ENCODE measurements at regions not wholly inside any gene's neighbourhood (a gene's known extent, or its start where the extent isn't known, plus 50 kb on each side); places are given as distances from the start of the nearest gene placed in this dataset.
"Not testable (repeated sequence)": the region's sequence is repeated elsewhere in the genome, so short reads cannot be mapped to it uniquely, and the experiment has no call there.

DNA sequence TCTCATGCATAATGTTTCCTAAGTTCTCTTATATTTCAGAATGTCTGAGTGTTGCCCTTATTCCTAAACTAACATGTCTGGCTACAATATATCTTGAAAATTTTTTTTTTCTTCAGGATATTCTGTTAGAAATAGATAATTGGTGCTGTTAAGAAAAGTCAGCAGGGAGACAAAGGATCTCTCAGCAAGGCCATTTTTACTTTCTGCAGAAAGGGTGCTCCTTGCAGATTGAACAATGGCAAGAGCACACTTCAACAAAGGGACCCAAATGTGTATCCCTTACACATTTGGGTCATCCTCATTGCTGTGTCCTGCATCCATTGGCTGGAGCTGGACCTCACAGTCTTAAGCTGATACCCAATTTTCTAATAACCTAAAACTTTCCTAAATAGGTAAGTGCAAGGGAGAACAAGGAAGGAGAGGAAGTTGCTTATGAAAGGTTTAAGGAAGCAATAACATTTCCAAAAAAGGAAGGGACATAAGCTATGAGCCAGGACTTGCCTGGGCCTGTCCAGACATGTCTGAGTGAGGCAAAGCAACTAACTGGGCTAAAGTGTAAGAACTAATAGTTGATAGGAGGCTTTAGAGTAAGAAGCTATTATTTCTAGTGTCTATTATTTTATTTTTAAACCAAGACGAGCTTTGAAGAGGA lies 429.6 kb downstream of the BCKDHB start:
- Histone ChIP-seq H3K9me3 (ENCODE audit: control insufficient read depth, insufficient read depth, low read length) (peaks cover 3% of the 10 kb centered on the region), H3K4me3 (ENCODE audit: low read depth, low read length) (no peak overlapping the region), H3K4me1 (ENCODE audit: control insufficient read depth, insufficient read depth, low read length) (no peaks in the 10 kb centered on the region), H3K9ac (ENCODE audit: low read depth, low read length) (no peak overlapping the region), H3K36me3 (ENCODE audit: control insufficient read depth, insufficient read depth, low read length) (no peaks in the 10 kb centered on the region), H3K27me3 (ENCODE audit: control insufficient read depth, insufficient read depth, low read length) (no peaks in the 10 kb centered on the region)

- no peak overlapping the region for H3K9ac ChIP-seq (ENCODE audit: low read depth, low read length)
- peaks cover 3% of the 10 kb centered on the region for H3K9me3 ChIP-seq (ENCODE audit: control insufficient read depth, insufficient read depth, low read length)
- no peaks in the 10 kb centered on the region for H3K27me3 ChIP-seq (ENCODE audit: control insufficient read depth, insufficient read depth, low read length)
- H3K36me3 ChIP-seq (ENCODE audit: control insufficient read depth, insufficient read depth, low read length): no peaks in the 10 kb centered on the region
- no peak overlapping the region for H3K4me3 ChIP-seq (ENCODE audit: low read depth, low read length)
- H3K4me1 ChIP-seq (ENCODE audit: control insufficient read depth, insufficient read depth, low read length): no peaks in the 10 kb centered on the region
Observed at GRCh38 chr6:80531681-80532619, 425.5 kb downstream of the BCKDHB start.

DNA sequence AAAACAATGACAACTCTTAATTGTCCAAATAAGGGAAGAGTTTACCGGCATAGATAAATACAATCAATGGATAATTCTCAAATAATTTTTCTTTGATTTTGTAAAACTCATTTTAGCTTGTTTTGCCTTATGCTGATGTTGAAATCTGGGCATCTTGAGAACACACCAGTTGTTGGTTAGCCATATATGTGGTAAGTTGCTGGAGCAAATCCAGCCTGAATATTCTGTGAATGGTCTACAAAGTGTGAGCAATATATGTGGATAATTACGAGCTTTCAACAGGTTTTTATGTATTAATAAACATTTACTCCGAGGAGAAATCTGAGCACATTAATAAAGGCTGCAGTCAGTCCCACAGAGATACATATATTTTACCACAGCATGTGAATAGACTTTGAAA lies 423.6 kb downstream of the BCKDHB start:
- no peaks in the 10 kb centered on the region for H3K27me3 ChIP-seq (ENCODE audit: control insufficient read depth, insufficient read depth, low read length)
- no peak overlapping the region for H3K4me3 ChIP-seq (ENCODE audit: low read depth, low read length)
- no peaks in the 10 kb centered on the region for H3K9me3 ChIP-seq (ENCODE audit: control insufficient read depth, insufficient read depth, low read length)
- H3K36me3 ChIP-seq (ENCODE audit: control insufficient read depth, insufficient read depth, low read length): no peaks in the 10 kb centered on the region
- no peak overlapping the region for H3K9ac ChIP-seq (ENCODE audit: low read depth, low read length)
- no peaks in the 10 kb centered on the region for H3K4me1 ChIP-seq (ENCODE audit: control insufficient read depth, insufficient read depth, low read length)

DNA sequence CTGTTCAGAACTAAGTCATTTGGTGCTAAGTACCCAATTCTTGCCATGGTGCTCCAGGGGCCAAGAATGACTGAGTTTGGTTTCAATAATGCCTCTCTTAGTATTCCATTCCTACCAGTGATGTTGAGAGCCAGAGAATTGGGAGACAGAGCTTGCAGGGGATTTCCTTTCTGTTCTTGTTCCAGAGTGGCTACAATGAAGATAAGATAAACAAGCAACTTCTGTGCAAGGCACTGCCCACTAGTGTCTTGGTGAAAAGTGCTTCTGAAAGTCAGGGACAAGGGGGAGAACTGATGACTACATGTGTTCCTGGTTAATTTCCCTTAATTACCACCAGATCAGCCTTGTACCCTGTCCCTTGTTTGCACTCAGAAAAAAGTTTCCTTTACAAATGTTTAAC lies 421.6 kb downstream of the BCKDHB start:
- H3K9me3 ChIP-seq (ENCODE audit: control insufficient read depth, insufficient read depth, low read length): no peaks in the 10 kb centered on the region

DNA sequence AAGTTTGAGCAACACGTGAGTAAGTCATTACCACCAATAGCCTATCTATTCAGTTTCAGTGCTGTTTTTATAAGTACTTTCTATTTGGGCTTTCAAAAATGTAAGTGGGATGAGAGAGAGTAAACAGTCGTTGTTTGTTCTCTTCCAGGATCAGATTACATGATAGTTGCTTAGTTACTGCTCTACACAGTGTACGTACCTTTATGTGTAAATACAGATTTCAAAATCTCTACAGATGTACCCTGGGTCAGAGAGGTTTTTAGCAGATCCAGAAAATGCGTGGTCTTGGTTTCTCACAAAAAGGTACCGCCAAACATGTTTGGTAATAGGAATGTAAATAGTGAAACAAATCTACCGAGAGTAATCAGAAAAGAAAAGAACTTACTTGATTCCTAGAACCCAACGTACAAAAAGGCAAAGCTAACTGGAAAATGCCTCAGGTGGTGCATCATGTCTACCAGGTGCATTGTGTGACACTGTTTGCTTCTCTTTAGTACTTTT lies 421.1 kb downstream of the BCKDHB start:
- H3K36me3 ChIP-seq (ENCODE audit: control insufficient read depth, insufficient read depth, low read length): no peaks in the 10 kb centered on the region
- peaks cover 8% of the 10 kb centered on the region for H3K4me1 ChIP-seq (ENCODE audit: control insufficient read depth, insufficient read depth, low read length)
- no peaks in the 10 kb centered on the region for H3K9me3 ChIP-seq (ENCODE audit: control insufficient read depth, insufficient read depth, low read length)
- H3K4me3 ChIP-seq (ENCODE audit: low read depth, low read length): no peak overlapping the region
- no peak overlapping the region for H3K9ac ChIP-seq (ENCODE audit: low read depth, low read length)
- no peaks in the 10 kb centered on the region for H3K27me3 ChIP-seq (ENCODE audit: control insufficient read depth, insufficient read depth, low read length)

More for the DNA sequence above, 421.6 kb downstream of the BCKDHB start:
- Histone ChIP-seq H3K4me3 (ENCODE audit: low read depth, low read length) (no peak overlapping the region), H3K36me3 (ENCODE audit: control insufficient read depth, insufficient read depth, low read length) (no peaks in the 10 kb centered on the region), H3K9ac (ENCODE audit: low read depth, low read length) (no peak overlapping the region), H3K4me1 (ENCODE audit: control insufficient read depth, insufficient read depth, low read length) (peaks cover 3% of the 10 kb centered on the region), H3K27me3 (ENCODE audit: control insufficient read depth, insufficient read depth, low read length) (no peaks in the 10 kb centered on the region)

GRCh38 chr6:80523531-80523997 lies 417.1 kb downstream of the BCKDHB start:
- Histone ChIP-seq H3K4me3 (ENCODE audit: low read depth, low read length) (no peak overlapping the region), H3K27me3 (ENCODE audit: control insufficient read depth, insufficient read depth, low read length) (no peaks in the 10 kb centered on the region), H3K9me3 (ENCODE audit: control insufficient read depth, insufficient read depth, low read length) (no peaks in the 10 kb centered on the region), H3K4me1 (ENCODE audit: control insufficient read depth, insufficient read depth, low read length) (peaks cover 8% of the 10 kb centered on the region), H3K9ac (ENCODE audit: low read depth, low read length) (no peak overlapping the region), H3K36me3 (ENCODE audit: control insufficient read depth, insufficient read depth, low read length) (no peaks in the 10 kb centered on the region)

DNA sequence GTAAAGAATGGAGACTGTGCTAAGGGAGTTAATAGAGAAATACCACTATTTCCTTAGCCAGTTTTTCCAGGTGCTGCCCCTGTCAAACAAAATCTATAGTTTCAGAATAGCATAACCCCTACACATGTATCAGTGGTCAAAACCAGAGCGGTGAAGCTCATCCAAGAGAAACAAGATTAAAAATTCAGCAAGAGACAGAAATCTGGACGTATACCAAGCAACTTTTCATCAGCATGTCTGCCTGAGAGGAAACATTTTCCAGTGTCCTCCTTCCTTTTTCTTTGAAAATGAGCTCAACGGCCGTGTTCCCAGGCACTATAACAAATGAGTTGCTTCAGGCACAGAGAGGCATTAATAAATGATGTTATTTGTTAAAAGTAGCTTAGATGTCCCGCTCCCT lies 416.5 kb downstream of the BCKDHB start:
- H3K9ac ChIP-seq (ENCODE audit: low read depth, low read length): no peak overlapping the region
- no peaks in the 10 kb centered on the region for H3K9me3 ChIP-seq (ENCODE audit: control insufficient read depth, insufficient read depth, low read length)
- H3K4me1 ChIP-seq (ENCODE audit: control insufficient read depth, insufficient read depth, low read length): peaks cover 8% of the 10 kb centered on the region
- no peak overlapping the region for H3K4me3 ChIP-seq (ENCODE audit: low read depth, low read length)
- H3K27me3 ChIP-seq (ENCODE audit: control insufficient read depth, insufficient read depth, low read length): no peaks in the 10 kb centered on the region
- H3K36me3 ChIP-seq (ENCODE audit: control insufficient read depth, insufficient read depth, low read length): no peaks in the 10 kb centered on the region

DNA sequence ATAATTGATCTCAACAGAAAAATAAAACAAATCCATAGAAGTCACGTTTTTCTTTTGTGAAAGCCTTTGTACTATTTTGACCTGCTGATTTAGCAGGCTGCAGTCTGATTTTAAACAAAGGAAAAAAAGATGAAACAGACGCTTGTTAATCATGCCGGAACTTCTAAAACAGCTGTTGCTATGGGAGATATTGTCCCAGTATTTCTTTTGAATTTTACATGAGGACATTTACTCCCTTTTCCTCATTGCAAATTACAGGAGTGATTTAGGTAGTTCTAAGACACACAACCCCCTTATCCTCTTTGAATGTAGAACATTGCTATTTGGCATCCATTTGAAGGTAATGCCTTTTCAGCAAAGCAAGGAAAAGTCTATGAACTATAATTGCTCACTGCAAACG lies 416.1 kb downstream of the BCKDHB start:
- no peaks in the 10 kb centered on the region for H3K9me3 ChIP-seq (ENCODE audit: control insufficient read depth, insufficient read depth, low read length)
- H3K9ac ChIP-seq (ENCODE audit: low read depth, low read length): no peak overlapping the region
- H3K36me3 ChIP-seq (ENCODE audit: control insufficient read depth, insufficient read depth, low read length): no peaks in the 10 kb centered on the region
- no peaks in the 10 kb centered on the region for H3K27me3 ChIP-seq (ENCODE audit: control insufficient read depth, insufficient read depth, low read length)
- H3K4me3 ChIP-seq (ENCODE audit: low read depth, low read length): no peak overlapping the region
- H3K4me1 ChIP-seq (ENCODE audit: control insufficient read depth, insufficient read depth, low read length): peaks cover 10% of the 10 kb centered on the region

DNA sequence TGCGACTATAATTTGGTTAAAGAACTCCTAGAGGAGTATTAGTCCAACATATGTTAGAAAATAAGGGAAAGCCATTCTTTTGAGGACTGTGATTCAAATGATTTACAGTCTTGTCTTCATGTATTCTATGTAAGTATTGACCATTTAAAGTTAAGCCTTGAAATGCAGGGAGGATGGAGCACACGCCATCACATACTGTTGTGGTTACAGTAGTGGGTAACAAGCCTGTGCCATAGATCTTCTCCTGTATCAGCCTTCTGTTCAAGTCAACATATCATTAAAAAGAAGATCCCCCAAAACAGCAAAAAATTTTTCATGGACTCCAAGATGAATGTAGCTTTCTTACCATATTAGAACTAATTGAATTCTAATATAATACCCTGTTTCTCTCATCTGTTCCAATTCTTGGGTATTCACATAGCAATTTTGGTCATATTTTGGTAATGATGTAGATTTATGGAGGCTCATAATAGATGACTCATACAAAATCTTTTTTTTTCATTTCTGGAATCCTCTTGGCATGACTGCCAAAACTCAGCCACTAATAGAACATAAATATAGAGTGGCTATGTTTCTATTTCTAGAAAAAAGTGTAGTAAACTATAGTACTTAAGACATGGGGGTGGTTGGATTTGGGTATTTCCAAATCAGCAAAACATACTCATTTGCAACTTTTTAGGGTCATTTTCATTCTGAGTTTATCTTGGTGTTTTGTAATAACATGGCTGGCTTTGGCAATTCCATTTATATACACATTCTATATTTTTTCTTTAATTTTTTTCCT lies 413.5 kb downstream of the BCKDHB start:
- no peak overlapping the region for H3K9ac ChIP-seq (ENCODE audit: low read depth, low read length)
- H3K4me3 ChIP-seq (ENCODE audit: low read depth, low read length): no peak overlapping the region
- H3K27me3 ChIP-seq (ENCODE audit: control insufficient read depth, insufficient read depth, low read length): no peaks in the 10 kb centered on the region
- H3K36me3 ChIP-seq (ENCODE audit: control insufficient read depth, insufficient read depth, low read length): no peaks in the 10 kb centered on the region
- H3K4me1 ChIP-seq (ENCODE audit: control insufficient read depth, insufficient read depth, low read length): peaks cover 18% of the 10 kb centered on the region
- no peaks in the 10 kb centered on the region for H3K9me3 ChIP-seq (ENCODE audit: control insufficient read depth, insufficient read depth, low read length)

DNA sequence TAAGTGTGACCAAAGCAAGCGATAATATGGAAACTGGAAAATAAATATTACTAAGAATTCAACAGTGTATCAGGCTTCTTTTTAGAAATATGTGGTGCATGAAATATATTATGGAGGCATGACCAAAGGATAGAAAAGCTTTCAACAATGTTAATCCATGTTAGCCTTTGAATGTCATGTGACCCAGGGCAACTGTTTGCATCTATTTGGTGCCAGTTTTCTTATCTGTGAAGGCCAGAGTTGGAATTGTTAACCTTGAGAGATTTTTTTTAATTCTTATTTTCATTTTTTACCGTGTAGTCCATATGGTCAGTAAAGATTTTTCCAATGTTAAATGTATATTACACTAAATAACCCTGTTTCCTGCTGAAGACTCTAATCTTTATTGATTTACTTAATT lies 411.1 kb downstream of the BCKDHB start:
- Histone ChIP-seq H3K27me3 (ENCODE audit: control insufficient read depth, insufficient read depth, low read length) (no peaks in the 10 kb centered on the region), H3K36me3 (ENCODE audit: control insufficient read depth, insufficient read depth, low read length) (no peaks in the 10 kb centered on the region), H3K4me1 (ENCODE audit: control insufficient read depth, insufficient read depth, low read length) (peaks cover 10% of the 10 kb centered on the region), H3K9me3 (ENCODE audit: control insufficient read depth, insufficient read depth, low read length) (no peaks in the 10 kb centered on the region), H3K4me3 (ENCODE audit: low read depth, low read length) (no peak overlapping the region), H3K9ac (ENCODE audit: low read depth, low read length) (no peak overlapping the region)

DNA sequence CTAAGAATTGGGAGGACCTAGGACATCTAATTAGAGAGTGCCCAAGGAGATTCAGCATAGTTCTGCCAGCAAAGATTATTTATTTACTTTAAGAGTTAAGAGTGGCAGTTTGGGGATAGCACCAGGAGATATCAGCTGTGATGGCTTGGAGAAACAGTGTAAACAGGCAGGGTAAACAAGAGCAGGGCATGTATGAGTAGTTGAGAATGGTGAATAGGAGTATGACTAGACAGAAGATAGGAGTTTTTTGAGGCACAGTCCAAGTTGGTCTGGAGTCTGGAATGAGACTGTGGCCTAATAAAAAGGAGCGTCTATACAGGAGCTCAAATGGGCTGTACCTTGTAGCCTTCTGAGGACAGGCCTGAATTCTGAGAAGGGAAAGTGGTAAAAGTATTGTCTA lies 404.1 kb downstream of the BCKDHB start:
- H3K4me3 ChIP-seq (ENCODE audit: low read depth, low read length); H3K36me3 ChIP-seq (ENCODE audit: control insufficient read depth, insufficient read depth, low read length); H3K27me3 ChIP-seq (ENCODE audit: control insufficient read depth, insufficient read depth, low read length); H3K9me3 ChIP-seq (ENCODE audit: control insufficient read depth, insufficient read depth, low read length); H3K4me1 ChIP-seq (ENCODE audit: control insufficient read depth, insufficient read depth, low read length); H3K9ac ChIP-seq (ENCODE audit: low read depth, low read length): not testable (repeated sequence)
